Fibroblast of skin of right biceps (primary cell): ENCODE measurements at regions not wholly inside any gene's neighbourhood (a gene's known extent, or its start where the extent isn't known, plus 50 kb on each side); places are given as distances from the start of the nearest gene placed in this dataset.
"Not testable (repeated sequence)": the region's sequence is repeated elsewhere in the genome, so short reads cannot be mapped to it uniquely, and the experiment has no call there.

Source experiments
- DNase-seq: peaks from one replicate; pipeline ENCODE4 v3.0.0-alpha.2; 2013

- DNase-seq, result no peak
Measured at GRCh38 chr3:81876826-81877225, 115.4 kb upstream of the GBE1 start.

GRCh38 chr3:81874738-81875137 lies 113.3 kb upstream of the GBE1 start:
- no peak for DNase-seq

DNA sequence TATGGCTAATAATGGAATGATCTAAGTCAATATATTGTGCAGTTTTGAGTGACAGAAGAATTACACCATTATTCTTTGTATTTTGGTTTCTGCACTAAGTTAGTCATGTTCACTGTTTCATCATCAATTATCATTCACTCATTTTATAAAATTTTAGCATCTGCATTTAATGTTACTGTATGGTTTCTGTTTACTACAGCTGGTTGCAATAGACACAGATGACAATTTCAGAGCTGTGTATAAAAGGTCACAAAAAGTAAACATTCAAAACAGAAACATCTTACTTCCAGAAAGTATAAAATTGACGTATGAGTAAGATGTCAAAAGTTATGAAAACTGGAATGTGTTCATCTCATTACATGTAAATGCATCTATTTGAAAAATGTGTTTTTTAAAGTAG lies 111.1 kb upstream of the GBE1 start:
- no peak for DNase-seq

- peak; percentile 14 for DNase-seq
Measured at GRCh38 chr3:81871358-81872155, 110.1 kb upstream of the GBE1 start.

DNA sequence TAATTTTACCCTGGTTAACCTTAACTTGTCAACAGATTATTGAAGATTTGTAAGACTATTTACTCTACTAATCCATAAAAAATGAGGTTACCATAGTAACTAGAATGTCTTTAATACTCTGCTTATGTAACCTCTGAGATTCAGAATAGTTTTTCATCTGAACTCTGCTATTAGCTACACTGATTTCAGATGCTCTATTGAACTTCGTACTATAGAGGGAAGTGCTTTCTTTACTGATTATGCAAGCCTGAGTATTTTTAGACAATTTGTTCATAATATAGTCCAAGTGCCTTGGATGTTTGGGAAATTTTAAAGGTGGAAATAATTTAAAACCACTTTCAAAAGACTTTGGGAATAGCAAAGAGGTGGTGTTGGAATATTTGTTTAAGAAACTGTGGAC lies 107.9 kb upstream of the GBE1 start:
- no peak for DNase-seq

DNA sequence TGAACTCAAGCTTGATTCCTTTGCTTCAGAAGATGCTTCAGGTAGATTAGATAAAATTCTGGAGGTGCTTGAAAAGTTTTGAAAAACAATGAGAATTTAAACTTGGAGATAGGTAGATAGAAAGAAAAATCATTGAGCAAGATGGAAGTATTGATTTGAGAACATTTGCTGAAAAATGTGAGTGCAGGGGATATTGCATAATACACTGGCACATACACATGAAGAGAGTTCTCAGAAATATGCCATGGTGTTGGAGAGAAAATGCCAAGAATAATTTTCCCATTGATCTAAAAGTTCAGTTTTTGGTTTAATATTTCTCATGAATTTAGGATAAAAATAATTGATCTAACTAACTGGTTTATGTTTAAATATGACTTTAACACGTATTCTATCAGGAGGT lies 107.2 kb upstream of the GBE1 start:
- no peak for DNase-seq

DNA sequence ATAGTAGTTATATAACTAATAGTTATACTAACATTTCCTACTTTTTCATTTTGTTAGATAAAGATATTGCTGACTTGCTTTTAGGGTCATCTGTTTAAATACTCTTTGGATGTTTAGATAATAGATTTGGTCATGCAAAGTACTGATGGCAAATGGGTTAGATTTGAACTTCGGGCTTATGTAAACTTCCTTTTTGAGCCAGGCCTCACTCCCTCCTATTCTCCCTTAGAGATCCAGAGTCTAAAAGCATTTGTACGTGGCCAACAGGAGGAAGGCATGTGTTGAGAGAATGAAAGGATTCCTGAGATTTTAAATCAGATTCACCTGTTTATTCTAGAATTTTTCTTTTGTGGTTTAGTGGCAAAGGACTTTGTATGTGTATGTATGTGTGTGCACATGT lies 106.4 kb upstream of the GBE1 start:
- no peak for DNase-seq

DNA sequence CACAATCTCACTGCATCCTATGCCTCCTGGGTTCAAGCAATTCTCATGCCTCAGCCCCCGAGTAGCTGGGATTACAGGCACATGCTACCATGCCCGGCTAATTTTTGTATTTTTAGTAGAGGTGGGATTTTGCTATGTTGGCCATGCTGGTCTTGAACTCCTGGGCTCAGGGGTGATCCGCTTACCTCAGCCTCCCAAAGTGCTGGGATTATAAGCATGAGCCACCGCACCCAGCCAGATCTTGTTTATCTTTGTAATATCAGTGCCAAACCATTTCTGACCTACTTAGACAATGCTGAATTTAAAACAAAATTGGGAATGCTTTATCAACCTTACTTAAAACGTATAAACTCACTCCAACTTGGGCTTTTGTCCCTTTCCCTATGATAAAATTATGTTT lies 103.7 kb upstream of the GBE1 start:
- DNase-seq, result not testable (repeated sequence)

GRCh38 chr3:81864272-81864671 lies 102.8 kb upstream of the GBE1 start:
- no peak for DNase-seq

DNA sequence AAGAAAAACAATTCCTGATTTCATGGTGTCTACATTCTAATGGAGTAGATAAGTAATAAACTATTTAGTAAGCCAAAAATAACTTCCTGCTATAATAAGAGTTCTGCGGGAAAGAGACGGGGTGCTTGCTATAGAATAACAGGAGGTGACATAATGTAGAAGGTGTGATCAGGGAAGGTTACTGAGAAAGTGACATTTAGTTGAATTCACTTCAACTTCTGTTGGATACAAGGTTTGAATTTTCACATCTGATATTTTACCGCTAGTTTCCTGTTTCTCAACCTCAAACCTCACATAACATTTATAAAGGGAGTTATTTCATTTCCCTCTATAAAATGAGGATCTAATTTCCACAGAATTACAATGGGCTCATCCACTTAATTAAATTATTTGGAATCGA lies 102.3 kb upstream of the GBE1 start:
- no peak for DNase-seq

- no peak for DNase-seq
Measured at GRCh38 chr3:81861593-81861992, 100.1 kb upstream of the GBE1 start.

DNA sequence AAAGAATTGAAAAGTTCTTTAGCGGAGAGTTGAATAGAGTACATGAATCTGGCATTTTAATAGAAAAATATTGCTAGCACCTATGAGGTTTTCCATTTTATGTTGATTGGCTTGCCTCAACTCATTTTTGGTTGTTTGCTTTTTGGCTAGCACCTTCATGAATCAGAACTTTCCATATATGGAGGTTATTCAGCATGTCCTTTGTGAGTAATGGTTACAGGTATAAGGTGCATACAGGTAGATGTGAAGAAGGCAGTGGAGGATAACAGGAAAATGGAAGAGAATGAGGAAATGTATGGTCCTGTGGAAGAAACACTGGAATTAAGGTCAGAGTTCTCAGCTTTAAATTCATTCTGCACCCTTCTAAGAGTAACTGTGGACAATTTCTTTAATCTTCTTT lies 98.1 kb upstream of the GBE1 start:
- DNase-seq, result no peak

- DNase-seq, result no peak
Measured at GRCh38 chr3:81853431-81853830, 92.0 kb upstream of the GBE1 start.

DNA sequence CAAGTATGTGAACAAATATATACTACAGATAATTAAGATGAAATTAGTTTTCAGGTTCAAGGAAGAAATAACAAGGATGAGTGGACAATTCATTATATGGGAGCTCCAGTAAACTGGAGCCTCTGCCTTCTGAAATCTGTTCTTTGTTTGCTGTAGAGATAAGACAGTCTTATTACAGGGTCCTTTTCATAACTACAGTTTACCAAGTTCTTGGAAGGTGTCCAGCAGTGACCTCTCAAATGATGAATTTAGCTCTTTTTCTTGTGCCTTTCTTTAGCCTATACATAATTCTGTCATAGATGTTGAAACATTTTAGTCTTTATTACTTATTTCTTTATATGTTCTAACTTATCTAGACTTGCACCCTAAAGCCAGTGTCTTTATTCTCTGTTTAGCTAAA lies 89.7 kb upstream of the GBE1 start:
- DNase-seq, result no peak

DNA sequence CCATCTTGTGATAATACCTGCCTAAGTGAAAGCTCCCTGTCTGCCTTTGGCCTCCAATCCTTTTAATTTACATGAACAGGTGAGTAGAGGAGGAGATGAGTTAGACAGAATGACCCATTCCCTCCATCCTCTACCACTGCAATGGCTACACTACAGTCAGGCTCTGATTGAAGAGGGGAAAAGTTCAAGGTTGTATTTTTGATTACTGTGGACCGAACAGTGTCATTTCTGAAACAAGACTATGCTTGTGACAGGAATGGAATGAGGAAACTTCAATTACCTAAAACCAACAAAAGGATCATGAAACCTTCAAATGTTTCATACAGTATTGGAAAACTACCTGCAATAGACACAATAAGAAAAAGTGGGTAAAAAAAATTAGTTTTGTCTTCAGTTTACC lies 85.5 kb upstream of the GBE1 start:
- no peak for DNase-seq

GRCh38 chr3:81841540-81841939 lies 80.1 kb upstream of the GBE1 start:
- DNase-seq, result no peak

DNA sequence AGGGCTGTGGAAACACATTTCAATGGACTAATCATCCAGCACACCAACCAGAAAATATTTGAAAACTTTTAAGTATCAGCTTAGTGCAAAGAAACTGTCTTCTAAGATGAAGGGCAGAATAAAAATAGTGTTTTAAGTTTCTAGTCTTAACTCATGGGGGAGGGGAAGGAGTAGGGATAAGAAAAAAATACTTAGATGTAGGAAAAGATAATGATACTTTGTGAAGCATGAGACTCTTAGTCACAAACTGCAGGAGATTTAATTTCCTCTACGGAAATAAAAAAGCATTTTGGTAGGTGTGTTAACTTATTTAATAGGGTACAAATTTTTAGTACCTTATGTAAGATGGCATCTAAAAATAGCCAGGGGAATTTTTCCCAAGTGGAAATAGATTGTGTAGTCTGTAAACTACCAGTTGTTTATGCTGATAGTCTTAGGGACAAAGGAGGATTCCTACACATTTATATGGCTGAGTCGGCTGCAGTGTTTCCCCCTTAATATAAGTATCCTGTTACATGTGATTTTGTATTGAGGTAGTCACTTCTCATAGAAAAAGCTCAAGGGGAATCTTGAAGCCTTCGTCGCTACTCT lies 78.2 kb upstream of the GBE1 start:
- no peak for DNase-seq

DNA sequence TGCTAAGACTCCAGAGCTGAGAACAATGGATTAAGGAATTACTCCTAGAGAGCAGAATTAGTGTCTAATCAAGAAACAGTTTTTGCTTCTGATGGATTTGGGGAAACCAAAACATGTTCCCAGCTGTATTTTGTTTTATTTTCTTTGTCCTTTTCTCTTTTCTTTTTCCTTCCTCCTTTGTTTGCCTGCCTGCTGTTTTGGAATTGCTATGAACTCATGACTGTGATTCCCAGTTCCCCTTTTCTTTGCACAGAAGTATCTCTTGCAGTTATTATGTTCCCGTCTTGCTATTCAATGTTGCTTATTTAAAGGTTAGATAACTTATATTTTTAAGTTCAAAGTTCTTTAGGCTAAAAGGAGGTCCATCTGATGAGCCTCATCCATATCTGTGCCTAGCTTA lies 77.0 kb upstream of the GBE1 start:
- no peak for DNase-seq

- no peak for DNase-seq
Measured at GRCh38 chr3:81837071-81837593, 75.7 kb upstream of the GBE1 start.

DNA sequence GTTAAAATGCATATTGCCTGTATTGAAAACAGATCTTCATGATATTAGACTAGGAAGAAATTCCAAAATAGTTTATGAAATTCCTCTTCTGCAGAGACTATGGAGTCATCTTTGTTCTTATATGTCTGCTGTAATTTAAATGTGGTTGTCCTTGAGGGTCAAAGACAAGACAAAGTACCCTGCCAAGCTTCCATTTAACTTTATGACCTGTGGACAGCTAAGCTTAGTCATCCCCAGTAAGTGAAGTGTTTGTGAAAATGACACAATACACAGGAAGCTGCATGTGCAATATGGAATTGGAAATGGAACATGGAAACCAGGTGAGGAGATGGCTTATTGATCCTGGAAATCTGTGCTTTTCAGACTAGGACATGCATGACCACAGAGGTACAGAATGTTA lies 68.5 kb upstream of the GBE1 start:
- peak; percentile 18 for DNase-seq

GRCh38 chr3:81829272-81829671 lies 67.8 kb upstream of the GBE1 start:
- not testable (repeated sequence) for DNase-seq

DNA sequence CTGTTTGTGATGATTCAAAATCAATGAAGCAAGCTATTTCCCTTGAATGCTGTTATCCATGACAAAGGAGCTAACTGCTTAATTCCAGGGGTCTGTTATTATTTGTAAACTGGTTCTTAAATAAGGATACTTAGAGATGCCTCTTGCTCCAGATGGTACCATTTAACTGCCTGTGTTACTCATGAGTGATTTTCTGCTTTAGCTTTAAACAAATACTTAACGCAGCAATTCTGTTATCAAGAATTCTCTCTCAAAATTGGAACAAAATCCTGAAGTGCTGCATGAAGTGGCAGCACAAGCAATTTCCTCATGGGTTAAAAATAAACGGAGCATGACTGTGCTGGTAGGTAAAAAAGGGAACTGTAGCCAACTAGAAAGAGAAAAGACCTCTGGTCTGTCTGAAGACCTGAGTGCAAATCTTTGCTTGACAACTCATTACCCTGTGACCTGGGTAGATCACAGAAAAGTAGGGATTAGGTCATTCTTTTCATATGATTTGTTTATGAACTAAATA lies 62.5 kb upstream of the GBE1 start:
- DNase-seq, result peak; percentile 11

- DNase-seq, result no peak
Measured at GRCh38 chr3:81823086-81823485, 61.6 kb upstream of the GBE1 start.

GRCh38 chr3:81816473-81817250 lies 55.2 kb upstream of the GBE1 start:
- DNase-seq, result peak; percentile 41
